AG09319 (cell line): ENCODE measurements at regions not wholly inside any gene's neighbourhood (a gene's known extent, or its start where the extent isn't known, plus 50 kb on each side); places are given as distances from the start of the nearest gene placed in this dataset.
A peak's percentile ranks its signal among the peaks of the same experiment; 100 is the strongest.
"Not testable (repeated sequence)": the region's sequence is repeated elsewhere in the genome, so short reads cannot be mapped to it uniquely, and the experiment has no call there.

Experiments used
- DNase-seq: peaks from one replicate; pipeline ENCODE4 v3.0.0-alpha.2; 2010; ENCODE audit warnings: low read depth; ENCODE audit errors: extremely low read depth
- CTCF ChIP-seq: IDR thresholded peaks from 2 replicates; pipeline ENCODE4 v1.5.1; 2011; ENCODE audit warnings: low read depth, mild to moderate bottlenecking, inconsistent platforms, low read length, moderate library complexity

- DNase-seq, result no peak
- TF ChIP-seq CTCF, result peak; percentile 50
Observed at GRCh38 chr17:16873174-16874035, 98.5 kb downstream of the TNFRSF13B start.

GRCh38 chr17:16872351-16873173 lies 99.4 kb downstream of the TNFRSF13B start:
- TF ChIP-seq CTCF, result no peak

GRCh38 chr17:16871446-16872190 lies 100.3 kb downstream of the TNFRSF13B start:
- not testable (repeated sequence) for DNase-seq

More at GRCh38 chr17:16872351-16873173, 99.4 kb downstream of the TNFRSF13B start:
- DNase-seq, result no peak

- no peak for TF ChIP-seq CTCF
- no peak for DNase-seq
Observed at GRCh38 chr17:16870253-16871245, 101.4 kb downstream of the TNFRSF13B start.

- not testable (repeated sequence) for DNase-seq
Observed at GRCh38 chr17:16869531-16870252, 102.2 kb downstream of the TNFRSF13B start.

GRCh38 chr17:16868616-16869015 lies 103.3 kb downstream of the TNFRSF13B start:
- DNase-seq, result not testable (repeated sequence)

- not testable (repeated sequence) for DNase-seq
Observed at GRCh38 chr17:16867545-16867944, 104.4 kb downstream of the TNFRSF13B start.

- not testable (repeated sequence) for DNase-seq
Observed at GRCh38 chr17:16866841-16867240, 105.1 kb downstream of the TNFRSF13B start.

GRCh38 chr17:16866436-16866835 lies 105.5 kb downstream of the TNFRSF13B start:
- TF ChIP-seq CTCF, result no peak
- DNase-seq, result no peak

GRCh38 chr17:16865704-16866103 lies 106.2 kb downstream of the TNFRSF13B start:
- DNase-seq, result not testable (repeated sequence)

- not testable (repeated sequence) for DNase-seq
Observed at GRCh38 chr17:16865077-16865613, 106.8 kb downstream of the TNFRSF13B start.

GRCh38 chr17:16864462-16865076 lies 107.3 kb downstream of the TNFRSF13B start:
- DNase-seq, result not testable (repeated sequence)
